Skin epidermis (tissue), 12 donors: ENCODE measurements at regions not wholly inside any gene's neighbourhood (a gene's known extent, or its start where the extent isn't known, plus 50 kb on each side); places are given as distances from the start of the nearest gene placed in this dataset.

ENCODE experiments used
- H3K27ac ChIP-seq, 21 experiments: fragments of 200-600 bp; sonication (generic) in 11 of 21; one replicate each; pipeline ENCODE4 v1.5.0; 2020; ENCODE audit warnings: mild to moderate bottlenecking in 3 of 21, inconsistent platforms in 2 of 21, moderate library complexity in 2 of 21
- H3K4me3 ChIP-seq, 7 experiments: fragments of 200-600 bp; sonication (generic) in 2 of 7; one replicate each; pipeline ENCODE4 v1.5.0; 2020; ENCODE audit warnings: inconsistent platforms in 2 of 7, mild to moderate bottlenecking in 2 of 7, moderate library complexity in 1 of 7

DNA sequence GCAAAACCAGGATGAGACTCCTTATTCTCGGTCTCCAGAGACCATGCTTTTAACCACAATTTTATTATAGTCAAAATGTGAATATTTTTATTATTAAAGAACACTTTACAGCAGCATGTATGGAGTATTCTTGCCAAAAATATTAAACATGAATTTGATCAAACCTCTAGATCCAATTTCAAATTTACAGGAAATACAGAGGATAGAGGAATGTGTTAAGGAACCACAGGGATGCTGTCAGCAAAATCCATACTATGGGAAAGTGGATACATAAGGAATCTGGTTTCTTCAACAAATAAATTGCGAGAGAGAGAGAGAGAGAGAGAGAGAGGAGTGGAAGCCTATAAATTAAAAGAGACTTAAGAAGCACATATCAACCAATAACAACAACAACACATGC is 348.2 kb upstream of the NUDT12 start:
- Histone ChIP-seq H3K27ac (no peak overlapping the region), H3K4me3 (no peak overlapping the region)

DNA sequence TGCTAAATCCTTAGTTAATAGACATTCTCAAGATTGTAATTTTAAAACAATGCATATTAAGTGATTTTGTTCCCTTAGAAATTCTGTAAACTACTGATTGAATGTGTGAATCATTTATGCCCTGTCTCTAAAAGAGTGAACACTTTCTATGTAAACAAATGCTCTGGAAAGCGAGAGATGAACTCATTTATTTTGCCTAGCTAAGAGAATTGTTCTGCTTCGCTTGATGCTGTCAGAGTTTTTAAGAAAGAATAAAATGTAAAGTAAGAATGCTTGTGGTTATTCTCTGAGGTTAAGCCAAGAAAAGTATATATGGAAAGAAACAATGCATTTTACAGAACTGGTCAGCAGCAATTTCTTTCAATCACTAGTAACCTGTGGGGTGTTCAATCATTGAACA is 347.4 kb upstream of the NUDT12 start:
- Histone ChIP-seq H3K27ac (no peak overlapping the region), H3K4me3 (no peak overlapping the region)

DNA sequence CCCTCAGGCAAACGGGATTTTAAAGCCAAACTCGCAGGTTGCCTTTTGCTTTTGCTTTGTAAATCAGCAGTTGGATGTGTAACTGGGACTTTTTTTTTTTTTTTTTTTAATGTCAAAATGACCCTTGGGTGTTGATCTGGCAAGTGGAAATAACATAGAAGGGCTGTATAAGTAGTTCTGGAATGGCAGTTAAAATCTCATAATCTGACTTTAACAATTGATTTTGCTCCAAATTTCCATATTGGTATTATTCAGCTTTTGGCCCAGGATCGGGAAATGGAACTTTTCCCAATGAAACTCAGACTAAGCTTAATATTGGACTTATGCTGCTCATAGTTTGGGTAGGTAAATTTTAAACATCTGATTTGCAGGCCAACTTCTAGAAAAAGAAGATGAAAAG is 346.8 kb upstream of the NUDT12 start:
- no peak overlapping the region for H3K27ac ChIP-seq
- H3K4me3 ChIP-seq: no peak overlapping the region

DNA sequence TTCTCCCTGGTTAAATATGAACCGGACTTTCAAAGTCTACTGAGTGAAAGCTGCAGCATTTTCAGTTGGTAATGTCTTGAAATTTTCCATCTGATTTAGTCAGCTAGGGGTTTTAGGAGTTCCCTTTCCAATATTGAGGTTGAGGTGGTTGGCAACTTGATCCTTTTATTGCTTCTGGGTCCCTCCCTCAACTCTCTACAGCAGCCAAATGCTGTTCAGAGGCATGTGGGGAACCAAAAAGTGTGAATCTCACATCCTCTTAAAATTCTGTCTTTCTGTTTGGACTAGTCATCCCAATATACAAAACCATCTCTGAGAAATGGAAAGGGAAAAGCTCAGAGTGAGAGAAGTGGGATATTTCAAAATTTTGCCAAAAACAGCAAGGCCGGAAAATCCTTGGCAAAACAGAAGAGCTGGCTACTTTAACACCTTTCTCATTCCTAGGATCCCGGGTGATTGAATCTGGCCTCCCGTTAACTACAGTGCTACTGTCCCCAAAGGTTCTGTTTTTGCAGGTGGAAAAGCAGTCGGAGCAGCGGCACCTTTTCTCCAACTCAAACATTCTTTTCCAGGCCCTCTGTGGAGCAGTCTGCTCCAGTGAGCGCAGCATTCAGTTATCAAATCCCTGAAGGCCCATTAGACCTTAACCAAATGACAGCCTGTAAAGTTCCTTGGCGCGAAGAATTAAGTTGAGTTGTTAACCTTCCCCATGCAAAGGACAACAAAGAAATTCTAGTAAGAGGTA is 345.9 kb upstream of the NUDT12 start:
- Histone ChIP-seq H3K4me3 (no peak overlapping the region), H3K27ac (no peak overlapping the region)

DNA sequence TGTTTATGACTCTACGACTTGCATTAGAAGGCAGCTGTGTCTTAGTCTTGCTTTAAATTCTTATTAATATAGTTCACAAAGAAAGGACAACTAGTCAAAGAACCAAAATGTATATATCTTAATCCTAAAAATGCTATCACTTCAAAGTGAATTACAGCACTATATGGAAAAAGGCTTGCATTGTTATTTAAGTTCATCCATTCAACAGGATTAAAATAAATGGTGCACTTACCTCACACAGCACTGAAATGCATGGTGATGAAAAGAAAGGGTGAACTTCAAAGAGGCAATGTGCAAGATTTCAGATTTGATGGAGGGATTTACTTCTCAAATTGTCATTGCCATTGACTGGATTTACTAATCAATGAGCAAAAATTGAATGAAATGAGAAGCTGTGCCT is 344.4 kb upstream of the NUDT12 start:
- H3K27ac ChIP-seq: no peak overlapping the region

DNA sequence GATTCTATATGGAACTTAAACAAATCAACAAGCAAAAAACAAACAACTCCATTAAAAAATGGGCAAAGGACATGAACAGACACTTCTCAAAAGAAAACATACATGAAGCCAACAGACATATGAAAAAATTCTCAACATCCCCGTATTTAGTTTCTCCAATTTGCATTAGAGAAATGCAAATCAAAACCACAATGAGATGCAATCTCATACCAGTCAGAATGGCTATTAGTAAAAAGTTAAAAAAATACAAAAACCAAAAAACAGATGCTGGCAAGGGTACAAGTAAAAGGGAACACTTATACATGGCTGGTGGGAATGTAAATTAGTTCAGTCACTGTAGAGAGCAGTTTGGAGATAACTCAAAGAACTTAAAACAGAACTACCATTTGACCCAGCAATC is 342.1 kb upstream of the NUDT12 start:
- Histone ChIP-seq H3K27ac (no peak overlapping the region), H3K4me3 (no peak overlapping the region)

More for the DNA sequence above, 344.4 kb upstream of the NUDT12 start:
- H3K4me3 ChIP-seq: no peak overlapping the region

DNA sequence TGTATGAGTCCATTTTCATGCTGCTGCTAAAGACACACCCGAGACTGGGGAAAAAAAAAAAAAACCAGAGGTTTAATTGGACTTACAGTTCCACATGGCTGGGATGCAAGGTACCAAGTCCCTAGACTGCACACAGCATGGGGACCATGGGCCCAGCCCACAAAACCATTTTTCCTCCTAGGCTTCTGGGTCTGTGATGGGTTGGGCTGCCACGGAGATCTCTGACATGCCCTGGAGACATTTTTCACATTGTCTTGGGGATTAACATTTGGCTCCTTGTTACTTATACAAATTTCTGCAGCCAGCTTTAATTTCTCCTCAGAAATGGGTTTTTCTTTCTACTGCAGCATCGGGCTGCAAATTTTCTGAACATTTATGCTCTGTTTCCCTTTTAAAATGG is 340.3 kb upstream of the NUDT12 start:
- no peak overlapping the region for H3K27ac ChIP-seq
- no peak overlapping the region for H3K4me3 ChIP-seq

DNA sequence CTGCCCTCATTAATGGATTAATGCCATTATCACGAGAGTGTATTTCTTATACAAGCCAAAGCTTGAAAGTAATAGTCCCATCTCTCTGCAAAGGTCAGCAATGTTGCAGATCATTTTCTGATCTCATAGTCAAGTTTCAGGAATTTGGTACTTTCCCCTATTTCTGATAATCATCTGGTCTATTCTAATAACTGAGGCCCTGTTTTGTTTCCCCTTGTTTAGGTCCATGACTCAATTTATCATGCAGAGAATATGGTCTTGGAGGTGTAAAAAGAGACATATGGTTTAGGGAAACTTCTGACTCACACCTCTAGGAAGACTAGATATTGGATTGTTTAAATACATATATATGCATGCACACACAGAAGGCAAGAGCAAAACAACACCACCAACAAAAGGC is 339.3 kb upstream of the NUDT12 start:
- H3K27ac ChIP-seq: no peak overlapping the region
- H3K4me3 ChIP-seq: no peak overlapping the region

DNA sequence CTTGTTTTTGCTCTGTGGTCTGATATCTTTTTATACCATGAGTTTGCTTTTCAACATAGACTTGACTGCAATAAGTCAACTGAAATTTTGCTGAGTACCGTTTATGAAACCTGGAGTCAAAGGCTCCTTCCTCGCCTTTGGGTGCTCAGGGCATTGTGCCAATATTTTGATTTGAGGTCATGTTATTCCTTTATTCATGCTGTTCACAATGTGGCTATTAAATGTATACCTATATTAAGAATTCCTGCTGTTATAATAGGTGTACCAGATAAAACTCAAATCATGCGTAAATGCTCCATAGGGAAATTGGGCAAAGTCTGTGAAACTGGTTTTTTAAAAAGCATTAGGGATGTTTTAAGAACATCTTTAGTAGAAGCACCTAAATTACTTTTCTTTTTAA is 334.0 kb upstream of the NUDT12 start:
- no peak overlapping the region for H3K27ac ChIP-seq
- no peak overlapping the region for H3K4me3 ChIP-seq

DNA sequence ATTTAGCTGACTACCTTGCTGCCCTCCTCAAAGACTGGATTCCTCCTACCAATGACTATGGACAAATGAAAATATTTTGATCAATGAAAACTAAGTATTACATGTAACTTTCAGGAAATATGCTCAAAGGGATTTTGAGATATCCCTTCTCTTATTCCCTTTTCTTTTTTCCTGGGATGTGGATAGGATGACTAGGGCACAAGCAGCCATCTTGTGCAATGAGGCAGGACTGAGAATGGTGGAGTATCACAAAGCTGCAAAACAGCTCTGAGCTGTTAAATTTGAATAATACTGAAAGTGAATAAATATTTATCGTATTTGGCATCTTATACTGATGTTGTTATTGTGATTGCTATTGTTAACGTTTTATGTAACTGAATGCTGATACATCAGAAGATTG is 333.1 kb upstream of the NUDT12 start:
- Histone ChIP-seq H3K4me3 (no peak overlapping the region), H3K27ac (no peak overlapping the region)

DNA sequence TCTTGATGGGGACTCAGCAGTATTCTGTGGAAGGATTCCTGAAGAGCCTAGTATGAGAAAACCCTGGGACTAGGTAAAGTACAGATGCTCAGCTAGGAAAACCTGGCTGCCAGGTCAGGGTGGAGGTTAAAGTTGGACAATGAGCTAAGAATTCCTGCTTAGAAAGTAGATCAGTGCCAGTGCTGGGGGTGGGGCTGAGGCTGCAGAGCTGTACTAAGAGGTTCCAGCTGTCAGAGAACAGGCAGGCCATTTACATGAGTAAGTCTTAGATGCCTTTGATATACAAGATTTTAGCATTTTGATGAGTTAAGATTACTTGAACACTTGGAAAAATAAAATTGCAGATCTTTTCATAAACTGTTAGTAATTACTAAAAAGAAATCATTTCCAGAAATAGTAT is 332.3 kb upstream of the NUDT12 start:
- H3K27ac ChIP-seq: no peak overlapping the region
- no peak overlapping the region for H3K4me3 ChIP-seq

DNA sequence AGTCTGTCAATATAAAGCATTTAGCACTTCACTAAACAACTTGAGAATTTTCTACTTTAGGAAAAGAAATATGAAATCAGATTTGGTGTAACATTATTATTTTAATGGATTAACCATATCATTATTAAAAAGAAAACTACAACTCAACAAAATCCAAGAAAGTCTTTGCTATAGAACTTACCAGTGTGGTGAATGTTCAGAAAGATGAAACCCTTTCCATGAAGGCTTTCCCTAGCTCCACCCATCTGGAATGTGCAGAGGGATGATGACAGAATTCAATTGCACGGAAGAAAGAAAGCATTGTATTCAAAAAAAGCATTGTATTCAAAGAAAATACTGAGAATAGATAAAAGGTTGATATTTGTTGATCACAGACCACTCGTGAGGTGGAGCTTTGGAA is 328.6 kb upstream of the NUDT12 start:
- Histone ChIP-seq H3K4me3 (no peak overlapping the region), H3K27ac (no peak overlapping the region)

DNA sequence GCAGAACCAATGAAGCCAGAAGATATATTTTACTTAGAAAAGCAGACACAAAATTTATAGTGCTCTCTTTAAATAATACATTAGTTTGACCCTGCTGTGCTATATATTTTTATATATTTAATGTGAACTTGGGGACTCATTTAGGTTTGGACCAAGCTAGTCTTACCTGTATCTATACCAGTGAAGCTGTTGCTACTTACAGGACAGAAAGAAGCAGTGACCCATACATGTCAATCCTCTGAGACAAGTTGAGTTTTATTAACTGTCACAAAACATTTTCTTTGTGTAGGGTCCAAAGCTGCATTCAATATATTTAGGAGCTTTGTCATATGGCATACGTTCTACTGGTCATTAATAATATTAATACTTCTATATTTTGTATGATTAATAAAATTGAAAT is 327.7 kb upstream of the NUDT12 start:
- H3K4me3 ChIP-seq: no peak overlapping the region
- no peak overlapping the region for H3K27ac ChIP-seq

DNA sequence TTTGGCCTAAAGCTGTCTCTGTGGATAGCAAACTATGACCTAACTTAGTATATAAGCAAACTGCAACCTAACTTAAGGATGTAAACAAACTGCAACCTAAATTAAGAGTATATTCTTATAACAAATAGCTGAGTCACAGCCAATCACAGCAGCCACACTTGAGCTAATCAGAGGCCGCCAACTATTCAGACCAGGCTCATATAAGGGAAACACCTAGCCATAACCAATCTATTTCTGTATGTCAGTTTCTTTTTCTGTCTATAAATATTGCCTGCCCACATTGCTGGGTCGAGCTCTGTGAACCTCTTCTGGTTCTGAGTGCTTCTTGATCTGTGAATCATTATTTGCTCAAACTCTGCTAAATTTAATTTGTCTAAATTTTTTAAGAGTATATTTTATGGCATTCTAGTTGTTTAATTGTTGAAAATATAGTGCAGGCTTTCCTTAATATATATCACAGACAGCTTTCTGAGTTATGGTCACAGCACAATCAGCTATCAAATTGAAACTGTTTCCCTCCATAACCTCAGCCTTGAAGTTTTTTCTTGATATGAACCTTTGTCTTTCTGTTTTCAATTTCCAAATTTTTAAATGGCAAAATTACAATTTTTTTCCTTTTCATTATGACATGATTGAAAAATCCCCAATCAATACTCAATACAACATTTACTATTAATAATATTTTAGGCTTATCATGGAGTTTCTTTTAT is 327.1 kb upstream of the NUDT12 start:
- Histone ChIP-seq H3K4me3 (no peak overlapping the region), H3K27ac (no peak overlapping the region)

DNA sequence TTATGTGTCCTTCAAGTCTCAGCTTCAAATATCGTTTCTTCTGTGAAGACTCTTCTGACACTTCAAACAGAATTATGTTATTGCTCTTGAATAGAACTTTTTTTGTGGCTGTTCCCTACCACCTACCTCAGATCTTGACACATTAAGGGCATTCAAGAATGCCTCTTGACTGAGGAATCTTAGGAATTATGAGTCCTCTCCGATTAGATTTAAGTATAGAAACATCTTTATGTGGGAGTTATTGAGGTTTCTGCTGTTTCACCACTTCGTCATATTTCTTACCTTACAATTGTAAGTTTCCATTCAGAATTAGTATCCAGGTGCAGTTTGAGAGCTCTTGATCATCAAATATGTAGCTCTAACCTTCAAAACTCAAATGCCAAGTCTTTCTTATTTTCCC is 324.2 kb upstream of the NUDT12 start:
- no peak overlapping the region for H3K27ac ChIP-seq
- H3K4me3 ChIP-seq: no peak overlapping the region

DNA sequence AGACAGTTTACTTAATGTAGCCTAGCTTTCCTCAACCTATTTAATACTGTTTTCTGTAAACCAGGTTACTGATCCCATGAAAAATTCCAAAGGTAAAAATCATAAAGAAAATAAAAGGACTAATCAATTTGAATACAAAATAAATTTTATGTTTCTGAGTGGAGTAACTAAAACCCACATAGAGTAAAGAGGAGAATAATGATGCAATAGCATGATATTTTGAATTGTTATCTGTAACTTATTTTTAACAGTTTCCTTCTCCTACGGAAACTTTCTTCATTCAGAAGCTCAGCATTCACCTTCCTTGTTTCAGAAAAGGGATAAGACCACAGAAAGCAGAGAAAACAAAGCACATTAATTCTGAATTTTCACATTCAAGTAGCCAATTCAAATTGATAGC is 320.6 kb upstream of the NUDT12 start:
- no peak overlapping the region for H3K4me3 ChIP-seq
- H3K27ac ChIP-seq: no peak overlapping the region

DNA sequence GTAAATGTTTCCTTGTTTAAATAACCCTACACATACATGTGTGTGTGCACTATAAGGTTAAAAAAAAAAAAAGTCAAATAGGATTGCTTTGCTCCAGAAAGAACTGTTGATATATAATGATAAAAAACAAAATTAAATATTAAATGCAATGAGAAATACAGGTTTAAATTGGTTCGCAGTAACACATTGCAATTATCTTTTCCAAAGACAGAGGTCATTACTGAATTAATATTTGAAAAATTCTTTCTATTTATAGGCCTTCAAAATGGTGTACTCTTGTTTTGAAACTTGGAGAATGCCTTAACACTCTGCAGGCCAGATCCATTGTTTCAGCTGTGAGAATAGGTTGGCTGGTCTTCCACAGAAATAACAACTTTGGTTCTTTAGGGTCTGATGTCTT is 319.0 kb upstream of the NUDT12 start:
- Histone ChIP-seq H3K4me3 (no peak overlapping the region), H3K27ac (no peak overlapping the region)

DNA sequence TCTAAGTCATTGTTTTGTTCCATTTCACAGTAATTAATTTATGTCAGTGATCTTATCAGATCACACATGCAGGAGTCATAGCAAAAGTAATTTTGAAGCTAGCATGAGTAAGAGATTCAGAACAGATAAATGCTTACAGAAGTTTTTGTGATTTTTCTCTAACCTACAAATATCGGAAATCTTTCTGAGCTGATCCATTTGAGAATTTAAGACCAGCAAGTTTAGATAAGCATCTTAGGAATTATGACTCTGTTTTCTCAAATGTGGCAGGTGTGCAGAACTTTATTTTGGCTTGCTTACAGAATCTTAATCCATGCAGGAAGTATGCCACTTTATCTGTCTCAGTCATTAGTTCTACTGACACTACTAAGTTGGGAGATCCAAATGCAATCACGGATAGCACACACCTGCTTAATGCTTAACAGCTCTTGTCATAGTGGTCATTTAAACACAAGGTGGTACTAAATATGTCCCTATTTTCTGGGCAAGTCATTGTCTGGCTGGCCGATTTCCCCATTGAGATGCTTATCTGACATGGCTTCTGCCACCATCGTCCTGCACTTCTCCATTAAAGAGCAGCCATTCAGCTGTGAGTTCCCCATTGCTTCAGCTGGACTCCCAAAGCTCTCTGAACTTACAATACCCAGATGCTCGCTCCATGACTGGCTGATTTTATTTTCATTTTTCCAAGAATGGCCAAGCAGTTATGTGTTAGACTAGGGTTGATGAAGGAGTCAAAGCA is 305.4 kb upstream of the NUDT12 start:
- Histone ChIP-seq H3K4me3 (no peak overlapping the region), H3K27ac (no peak overlapping the region)

DNA sequence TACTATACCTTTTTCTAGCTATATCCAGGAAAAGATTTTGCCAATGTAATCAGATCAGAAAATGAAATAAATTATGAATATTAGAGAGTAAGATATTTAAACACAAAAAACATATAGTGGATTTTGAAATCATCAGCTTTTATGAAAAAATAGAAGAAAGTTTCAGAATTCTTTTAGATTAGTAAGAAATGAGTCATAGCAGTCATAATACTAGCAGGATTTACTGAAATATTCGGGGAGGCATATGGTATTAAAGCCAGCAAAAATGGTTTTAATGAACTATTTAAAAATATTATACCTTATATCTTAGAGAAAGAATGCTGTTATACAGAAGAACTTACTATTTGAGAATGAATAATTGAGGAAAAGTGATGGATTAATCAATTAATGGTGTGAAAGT is 303.6 kb upstream of the NUDT12 start:
- no peak overlapping the region for H3K27ac ChIP-seq

DNA sequence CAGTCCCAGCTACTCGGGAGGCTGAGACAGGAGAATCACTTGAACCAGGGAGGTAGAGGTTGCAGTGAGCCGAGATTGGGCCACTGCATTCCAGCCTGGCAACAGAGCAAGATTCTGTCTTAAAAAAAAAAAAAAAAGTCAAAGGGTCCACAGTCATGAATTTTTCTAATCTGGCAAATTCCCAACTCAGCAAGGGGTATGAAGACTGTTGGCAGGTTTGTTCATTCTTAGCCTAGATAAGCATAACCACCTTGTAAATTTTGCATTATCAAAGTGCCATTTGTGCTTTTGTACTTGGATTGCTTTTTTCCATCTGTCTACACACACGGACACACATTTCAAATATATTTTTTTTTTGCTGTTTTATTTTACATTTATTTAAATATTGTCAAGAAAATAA is 299.8 kb upstream of the NUDT12 start:
- no peak overlapping the region for H3K27ac ChIP-seq
- H3K4me3 ChIP-seq: no peak overlapping the region

More for the DNA sequence above, 303.6 kb upstream of the NUDT12 start:
- no peak overlapping the region for H3K4me3 ChIP-seq

DNA sequence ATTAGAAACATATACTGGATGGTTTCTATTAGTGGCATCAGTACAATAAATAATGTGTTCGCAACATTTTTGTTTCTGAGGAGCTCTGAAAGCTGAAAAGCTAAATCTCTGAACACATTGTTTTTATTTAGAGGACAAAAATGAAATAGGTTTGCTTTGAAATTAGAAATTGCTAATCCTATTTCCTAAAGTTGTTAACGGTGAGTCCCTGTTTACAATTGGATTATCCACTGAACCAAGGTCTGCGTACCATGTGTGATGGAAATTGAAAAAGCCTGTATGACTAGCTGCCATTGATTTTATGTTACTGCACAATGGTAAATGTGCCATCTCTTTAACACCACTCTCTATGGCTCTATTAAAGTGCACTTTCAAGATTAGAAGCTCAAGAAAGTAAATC is 297.7 kb upstream of the NUDT12 start:
- Histone ChIP-seq H3K27ac (no peak overlapping the region), H3K4me3 (no peak overlapping the region)
